ENCODE measurements at regions not wholly inside any gene's neighbourhood (a gene's known extent, or its start where the extent isn't known, plus 50 kb on each side); places are given as distances from the start of the nearest gene placed in this dataset.

- DNase-seq, result peak; percentile 64
Measured at GRCh38 chr10:78278058-78278404, 244.4 kb downstream of the RPS24 start.

GRCh38 chr10:78279756-78280155 is 246.1 kb downstream of the RPS24 start:
- DNase-seq, result peak; percentile 21

- DNase-seq, result no peak
Measured at GRCh38 chr10:78280604-78281003, 246.9 kb downstream of the RPS24 start.

- no peak for DNase-seq
Measured at GRCh38 chr10:78281627-78282026, 248.0 kb downstream of the RPS24 start.

- no peak for DNase-seq
Measured at GRCh38 chr10:78283069-78283682, 249.5 kb downstream of the RPS24 start.

GRCh38 chr10:78284381-78284780 is 250.7 kb downstream of the RPS24 start:
- DNase-seq, result peak; percentile 17

- DNase-seq, result no peak
Measured at GRCh38 chr10:78285226-78285625, 251.6 kb downstream of the RPS24 start.

- DNase-seq, result peak; percentile 93
Measured at GRCh38 chr10:78286186-78286585, 252.5 kb downstream of the RPS24 start.

GRCh38 chr10:78286668-78287067 is 253.0 kb downstream of the RPS24 start:
- no peak for DNase-seq

- DNase-seq, result no peak
Measured at GRCh38 chr10:78287618-78288017, 254.0 kb downstream of the RPS24 start.

GRCh38 chr10:78288663-78289062 is 255.0 kb downstream of the RPS24 start:
- peak; percentile 60 for DNase-seq

GRCh38 chr10:78290131-78290750 is 256.6 kb downstream of the RPS24 start:
- DNase-seq, result peak; percentile 84

GRCh38 chr10:78291722-78292121 is 258.1 kb downstream of the RPS24 start:
- peak; percentile 71 for DNase-seq

GRCh38 chr10:78292250-78292981 is 258.8 kb downstream of the RPS24 start:
- DNase-seq, result peak; percentile 59

- DNase-seq, result peak; percentile 98
Measured at GRCh38 chr10:78292982-78293865, 259.6 kb downstream of the RPS24 start.

- DNase-seq, result no peak
Measured at GRCh38 chr10:78295242-78295641, 261.6 kb downstream of the RPS24 start.

- DNase-seq, result no peak
Measured at GRCh38 chr10:78296785-78297184, 263.1 kb downstream of the RPS24 start.

- no peak for DNase-seq
Measured at GRCh38 chr10:78297997-78298396, 264.3 kb downstream of the RPS24 start.

GRCh38 chr10:78298835-78299234 is 265.2 kb downstream of the RPS24 start:
- DNase-seq, result no peak

- no peak for DNase-seq
Measured at GRCh38 chr10:78299851-78300468, 266.3 kb downstream of the RPS24 start.

GRCh38 chr10:78300526-78300925 is 266.9 kb downstream of the RPS24 start:
- DNase-seq, result no peak

GRCh38 chr10:78301481-78301880 is 267.8 kb downstream of the RPS24 start:
- DNase-seq, result no peak
